Esophagus (tissue), 2 donors: ENCODE measurements at regions not wholly inside any gene's neighbourhood (a gene's known extent, or its start where the extent isn't known, plus 50 kb on each side); places are given as distances from the start of the nearest gene placed in this dataset.

Experiments used
- H3K27ac ChIP-seq, 2 donors: one replicate each; pipeline ENCODE4 v1.5.1; 2013; ENCODE audit warnings: low read depth in 2 of 2, mild to moderate bottlenecking in 2 of 2, inconsistent platforms in 1 of 2, low read length in 1 of 2, moderate library complexity in 1 of 2
- H3K27me3 ChIP-seq, 2 donors: one replicate each; pipeline ENCODE4 v1.6.1; 2013; ENCODE audit warnings: low read length in 2 of 2, control low read depth in 1 of 2, mild to moderate bottlenecking in 1 of 2; ENCODE audit not compliant: insufficient read depth in 2 of 2, control insufficient read depth in 1 of 2
- H3K36me3 ChIP-seq, 2 donors: one replicate each; pipeline ENCODE4 v1.6.1; 2013; ENCODE audit warnings: low read length in 1 of 2; ENCODE audit not compliant: control insufficient read depth in 2 of 2, insufficient read depth in 2 of 2
- H3K4me1 ChIP-seq, 2 donors: one replicate each; pipeline ENCODE4 v1.6.1; 2013; ENCODE audit warnings: low read length in 1 of 2; ENCODE audit not compliant: control insufficient read depth in 2 of 2, insufficient read depth in 2 of 2
- H3K4me3 ChIP-seq, 2 donors: one replicate each; pipeline ENCODE4 v1.5.1; 2013; ENCODE audit warnings: low read length in 2 of 2, mild to moderate bottlenecking in 2 of 2, low read depth in 1 of 2, moderate library complexity in 1 of 2
- H3K9me3 ChIP-seq, 2 donors: one replicate each; pipeline ENCODE4 v1.6.1; 2013; ENCODE audit warnings: mild to moderate bottlenecking in 2 of 2, low read depth in 1 of 2, low read length in 1 of 2, moderate library complexity in 1 of 2; ENCODE audit not compliant: control insufficient read depth in 2 of 2, insufficient read depth in 1 of 2
- WGBS, 2 donors: extraction: QIAGEN DNeasy Blood & Tissue Kit; methylation state at CpG; one replicate each; pipeline ENCODE4 v1.1.7; 2013; 5-methylcytosine and 5-hydroxymethylcytosine counted together
- donor health status: healthy with polysubstance abuse.
- donor health status: Bipolar disorder and iron deficiency.

DNA sequence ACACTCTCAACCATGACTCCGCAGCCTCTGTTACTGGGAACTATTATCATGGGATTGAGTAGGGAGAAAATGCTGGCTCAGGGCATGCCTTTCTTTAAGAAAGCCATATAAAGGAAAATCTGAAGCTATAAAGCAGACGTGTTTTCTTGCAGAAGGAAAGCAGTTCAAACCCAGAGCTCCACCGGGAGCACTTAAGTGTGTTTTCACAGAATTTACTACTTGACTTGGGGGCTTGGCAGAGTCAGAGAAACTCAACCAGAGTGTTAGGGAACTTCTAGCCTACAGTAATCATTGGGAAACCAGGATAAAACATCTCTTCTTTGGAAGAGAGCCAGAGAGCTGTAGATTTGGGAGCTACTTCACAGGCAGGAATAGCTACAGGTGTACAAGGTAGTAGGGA is 283.4 kb upstream of the ADRA1B start:
- Histone ChIP-seq H3K9me3 (no peaks in the 10 kb centered on the region), H3K4me3 (no peak overlapping the region), H3K36me3 (no peaks in the 10 kb centered on the region), H3K27ac (no peak overlapping the region), H3K4me1 (no peaks in the 10 kb centered on the region), H3K27me3 (no peaks in the 10 kb centered on the region)
- WGBS, 2 donors = 79 to 82% methylated on average over 3 of the region's 3 CpGs

DNA sequence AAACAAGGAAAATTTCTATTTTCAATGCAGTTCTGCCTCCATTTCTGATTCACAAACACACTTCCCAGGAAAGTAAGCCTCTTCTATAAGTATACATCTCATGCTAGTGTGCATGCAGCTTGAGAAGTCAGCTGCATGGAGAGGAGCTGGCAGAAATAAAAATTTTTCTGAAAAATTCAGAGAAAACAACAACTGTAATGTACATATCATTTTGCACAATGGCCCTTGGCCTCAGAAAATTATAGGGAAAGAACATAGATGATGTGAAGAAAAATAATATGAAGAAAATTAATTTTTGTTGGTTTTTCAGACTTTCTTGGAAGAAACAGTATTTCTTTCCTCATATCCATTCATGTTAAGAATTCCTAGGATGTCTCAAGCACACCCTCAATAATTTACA is 277.8 kb upstream of the ADRA1B start:
- H3K4me1 ChIP-seq = peaks cover 0 to 2% of the 10 kb centered on the region in 2 donors
- no peaks in the 10 kb centered on the region for H3K36me3 ChIP-seq
- H3K4me3 ChIP-seq = no peak overlapping the region
- H3K9me3 ChIP-seq = peaks cover 0 to 4% of the 10 kb centered on the region in 2 donors
- no peaks in the 10 kb centered on the region for H3K27me3 ChIP-seq
- no peak overlapping the region for H3K27ac ChIP-seq

GRCh38 chr5:159638954-159639559 is 277.2 kb upstream of the ADRA1B start:
- H3K4me3 ChIP-seq = no peak overlapping the region
- H3K27me3 ChIP-seq = no peaks in the 10 kb centered on the region
- H3K36me3 ChIP-seq = no peaks in the 10 kb centered on the region
- peaks cover 0 to 2% of the 10 kb centered on the region in 2 donors for H3K4me1 ChIP-seq
- WGBS, 2 donors = 65 to 75% methylated on average over 2 of the region's 2 CpGs
- no peak overlapping the region for H3K27ac ChIP-seq
- peaks cover 0 to 4% of the 10 kb centered on the region in 2 donors for H3K9me3 ChIP-seq

DNA sequence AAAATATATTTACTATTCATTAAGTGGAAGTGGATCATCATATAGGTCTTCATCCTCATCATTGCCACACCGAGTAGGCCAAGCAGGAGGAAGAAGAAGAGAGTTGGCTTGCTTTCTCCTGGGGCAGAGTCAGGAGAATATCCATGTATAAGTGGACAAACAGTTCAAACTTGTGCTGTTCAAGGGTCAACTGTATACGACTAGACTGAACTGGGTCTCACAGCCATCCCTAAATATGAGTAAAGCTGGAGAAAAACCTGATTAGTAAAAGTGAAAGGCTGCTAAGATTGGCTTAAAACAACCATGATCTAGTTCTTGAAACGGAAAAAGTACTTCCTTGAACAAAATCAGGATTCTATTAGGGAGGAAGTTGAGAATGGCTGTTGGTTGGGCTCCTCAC is 276.7 kb upstream of the ADRA1B start:
- H3K27me3 ChIP-seq = no peaks in the 10 kb centered on the region
- peaks cover 0 to 2% of the 10 kb centered on the region in 2 donors for H3K4me1 ChIP-seq
- 70 to 79% methylated on average over 3 of the region's 3 CpGs for WGBS, 2 donors
- H3K9me3 ChIP-seq = peaks cover 0 to 4% of the 10 kb centered on the region in 2 donors
- H3K27ac ChIP-seq = no peak overlapping the region
- no peaks in the 10 kb centered on the region for H3K36me3 ChIP-seq
- no peak overlapping the region for H3K4me3 ChIP-seq

DNA sequence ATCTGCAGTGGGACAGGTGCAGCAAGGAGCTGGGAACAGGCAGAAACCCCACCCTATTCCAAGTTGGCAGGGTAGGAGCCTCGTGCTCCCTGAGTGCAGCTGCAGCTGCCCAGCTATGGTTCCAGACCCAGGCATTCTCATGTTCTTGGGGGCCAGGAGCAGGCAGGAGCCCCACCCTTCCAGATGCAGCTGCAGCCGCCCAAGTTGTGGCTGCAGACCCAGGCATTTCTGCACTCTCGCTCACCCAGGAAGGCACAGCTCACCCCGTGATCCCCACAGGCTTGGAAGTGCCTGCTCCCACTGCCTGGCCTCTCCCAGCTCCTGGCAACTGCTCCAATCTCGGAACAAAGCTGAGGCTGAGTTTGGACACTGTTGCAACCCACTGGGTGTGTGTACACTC is 275.8 kb upstream of the ADRA1B start:
- H3K9me3 ChIP-seq = peaks cover 0 to 4% of the 10 kb centered on the region in 2 donors
- no peaks in the 10 kb centered on the region for H3K36me3 ChIP-seq
- no peak overlapping the region for H3K27ac ChIP-seq
- H3K4me1 ChIP-seq = peaks cover 0 to 2% of the 10 kb centered on the region in 2 donors
- no peaks in the 10 kb centered on the region for H3K27me3 ChIP-seq
- WGBS, 2 donors = 69 to 76% methylated on average over 5 of the region's 5 CpGs
- no peak overlapping the region for H3K4me3 ChIP-seq

GRCh38 chr5:159640921-159641320 is 275.4 kb upstream of the ADRA1B start:
- 88 to 92% methylated on average over 5 of the region's 5 CpGs for WGBS, 2 donors
- no peaks in the 10 kb centered on the region for H3K27me3 ChIP-seq
- H3K9me3 ChIP-seq = peaks cover 0 to 4% of the 10 kb centered on the region in 2 donors
- no peak overlapping the region for H3K27ac ChIP-seq
- peaks cover 0 to 2% of the 10 kb centered on the region in 2 donors for H3K4me1 ChIP-seq
- no peaks in the 10 kb centered on the region for H3K36me3 ChIP-seq
- H3K4me3 ChIP-seq = no peak overlapping the region

- 75 to 76% methylated on average over 7 of the region's 7 CpGs for WGBS, 2 donors
- H3K4me3 ChIP-seq = no peak overlapping the region
- H3K36me3 ChIP-seq = no peaks in the 10 kb centered on the region
- no peaks in the 10 kb centered on the region for H3K27me3 ChIP-seq
- H3K9me3 ChIP-seq = peaks cover 0 to 4% of the 10 kb centered on the region in 2 donors
- H3K4me1 ChIP-seq = peaks cover 0 to 2% of the 10 kb centered on the region in 2 donors
- no peak overlapping the region for H3K27ac ChIP-seq
Measured at GRCh38 chr5:159641371-159642039, 274.8 kb upstream of the ADRA1B start.

DNA sequence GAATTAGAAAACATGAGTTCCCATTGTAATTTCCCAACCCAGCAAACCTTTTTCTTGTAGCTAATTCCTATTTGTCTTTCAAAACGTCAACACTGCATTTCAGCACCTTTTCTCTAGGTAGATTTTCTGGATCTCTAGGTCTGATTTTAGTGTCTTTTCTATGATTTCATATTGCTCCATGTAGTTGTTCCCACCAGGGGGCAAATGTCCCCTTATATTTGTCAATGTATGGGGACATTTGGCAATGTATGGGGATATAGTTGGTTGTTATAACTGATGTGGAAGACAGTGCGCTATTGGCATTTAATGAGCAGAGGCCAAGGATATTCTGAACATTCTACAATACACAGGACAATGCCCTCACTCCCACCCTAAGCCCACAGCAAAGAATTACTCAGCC is 273.9 kb upstream of the ADRA1B start:
- no peaks in the 10 kb centered on the region for H3K36me3 ChIP-seq
- peaks cover 0 to 4% of the 10 kb centered on the region in 2 donors for H3K9me3 ChIP-seq
- H3K4me3 ChIP-seq = no peak overlapping the region
- H3K4me1 ChIP-seq = peaks cover 0 to 2% of the 10 kb centered on the region in 2 donors
- 89 to 92% methylated on average over 2 of the region's 2 CpGs for WGBS, 2 donors
- no peaks in the 10 kb centered on the region for H3K27me3 ChIP-seq
- H3K27ac ChIP-seq = no peak overlapping the region

DNA sequence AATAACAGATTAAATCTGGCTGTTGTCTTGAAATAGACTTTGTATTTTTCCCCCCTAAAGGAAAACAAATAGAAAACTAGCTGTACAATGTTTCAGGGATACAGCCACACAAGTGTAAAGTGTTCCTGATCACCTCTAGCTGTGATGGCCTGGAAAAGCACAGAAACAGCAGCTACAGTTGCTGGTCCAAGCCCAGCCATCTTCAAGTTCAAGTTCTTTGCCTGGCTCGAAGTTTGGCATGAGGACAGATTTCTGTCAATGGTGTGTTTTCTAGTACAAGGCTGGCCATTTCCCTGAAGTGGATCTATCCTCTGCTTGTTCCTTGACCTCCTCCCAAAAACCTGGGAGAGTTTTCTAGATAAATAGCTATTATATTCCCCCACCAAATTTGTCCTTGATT is 272.2 kb upstream of the ADRA1B start:
- no peaks in the 10 kb centered on the region for H3K36me3 ChIP-seq
- peaks cover 0 to 2% of the 10 kb centered on the region in 2 donors for H3K4me1 ChIP-seq
- peaks cover 0 to 4% of the 10 kb centered on the region in 2 donors for H3K9me3 ChIP-seq
- H3K27ac ChIP-seq = no peak overlapping the region
- WGBS, 2 donors = 26 to 28% methylated on average over 1 of the region's 1 CpG
- no peaks in the 10 kb centered on the region for H3K27me3 ChIP-seq
- no peak overlapping the region for H3K4me3 ChIP-seq
